GM12878 (cell line): ENCODE measurements at regions not wholly inside any gene's neighbourhood (a gene's known extent, or its start where the extent isn't known, plus 50 kb on each side); places are given as distances from the start of the nearest gene placed in this dataset.

Experiments
- EP300 ChIP-seq, 2 experiments: fragments of 150-350 bp in 1 of 2; IDR thresholded peaks; 2 replicates each; pipeline ENCODE4 v1.6.1; 2011 to 2012; ENCODE audit warnings: low read depth in 2 of 2, low read length in 2 of 2, borderline replicate concordance in 1 of 2, improper control_type of control experiment in 1 of 2, inconsistent platforms in 1 of 2; ENCODE audit not compliant: control insufficient read depth in 1 of 2
- MXI1 ChIP-seq: fragments of 150-350 bp; IDR thresholded peaks from 2 replicates; pipeline ENCODE4 v1.6.1; 2011; ENCODE audit warnings: low read depth, mild to moderate bottlenecking, inconsistent platforms, low read length, improper control_type of control experiment
- POLR2AphosphoS5 ChIP-seq: IDR thresholded peaks from 2 replicates; pipeline ENCODE4 v1.6.1; 2011; ENCODE audit warnings: mild to moderate bottlenecking, low read length, inconsistent platforms
- RCOR1 ChIP-seq: conservative IDR thresholded peaks from 2 replicates; pipeline ENCODE4 v1.6.1; 2012; ENCODE audit warnings: low read depth, low read length, improper control_type of control experiment

GRCh38 chr2:6442252-6442985 lies 423.3 kb downstream of the CMPK2 start:
- no peak for TF ChIP-seq MXI1
- TF ChIP-seq POLR2AphosphoS5, result no peak
- TF ChIP-seq RCOR1, result no peak
- TF ChIP-seq EP300 (IDR thresholded peaks at IDR 0.05; ENCODE audit: borderline replicate concordance in 1 of 2, control insufficient read depth in 1 of 2, low read depth in 2 of 2, low read length in 2 of 2), result no peak
